HCT116 (cell line): ENCODE measurements at regions not wholly inside any gene's neighbourhood (a gene's known extent, or its start where the extent isn't known, plus 50 kb on each side); places are given as distances from the start of the nearest gene placed in this dataset.

Experiments used
- ATAC-seq: fragments of 200-7000 bp; cut with Tn5 transposase; 2 replicates; pipeline ENCODE4 v1.9.1; 2020; ENCODE audit warnings: mild to moderate bottlenecking, moderate library complexity
- BruUV-seq: library from RNA; stranded (reverse); fragments of 400-500 nt; replicated peaks from 2 replicates; lab custom pipeline; 2021; lab: Mats Ljungman, UMichigan
- CTCF ChIA-PET: fragments of 300-600 bp; sonication (Branson Sonifier 250); formaldehyde crosslinking; loops from one replicate; lab custom pipeline; 2021; ENCODE audit warnings: antibody characterized with exemption; lab: Charles Lee
- POLR2A ChIA-PET: fragments of 300-600, 350-600 bp; sonication (Branson Sonifier 250); formaldehyde crosslinking; loops from one replicate; lab custom pipeline; 2021; ENCODE audit warnings: antibody characterized with exemption; lab: Charles Lee
- RAD21 ChIA-PET, 2 experiments: fragments of 300-600 bp; sonication (Branson Sonifier 250); formaldehyde crosslinking; loops; one replicate each; lab custom pipeline; 2023; ENCODE audit warnings: low total read pairs in 2 of 2; ENCODE audit not compliant: uncharacterized antibody in 2 of 2, unreplicated experiment in 2 of 2, low non-redundant PET in 1 of 2; lab: Charles Lee
- DNase-seq: peaks from one replicate; pipeline ENCODE4 v3.0.0-alpha.2; 2010; ENCODE audit warnings: low read depth, low spot score
- H2AFZ ChIP-seq: fragments of 200-600 bp; shearing (Covaris generic), sonication (generic); 2 replicates; pipeline ENCODE4 v1.6.1; 2017; ENCODE audit warnings: low read depth, mixed run types, mixed read lengths, antibody characterized with exemption, low read length; ENCODE audit not compliant: poor library complexity, severe bottlenecking
- H3K27ac ChIP-seq: 2 replicates; pipeline ENCODE4 v1.5.1; 2012; ENCODE audit warnings: low read depth, low read length
- H3K27me3 ChIP-seq: fragments of 200-600 bp; sonication (generic); 2 replicates; pipeline ENCODE4 v1.6.1; 2016; ENCODE audit warnings: mixed run types, low read length, mixed read lengths; ENCODE audit not compliant: insufficient read depth
- H3K36me3 ChIP-seq, 2 experiments: fragments of 200-500 bp in 1 of 2; fragments of 200-600 bp in 1 of 2; sonication (Bioruptor generic) in 1 of 2; sonication (generic) in 1 of 2; 2 replicates each; pipeline versions ENCODE4 v1.5.1 to v1.6.1; 2014 to 2016; ENCODE audit warnings: low read length in 2 of 2, inconsistent platforms in 1 of 2, mixed read lengths in 1 of 2, mixed run types in 1 of 2; ENCODE audit not compliant: insufficient read depth in 2 of 2, control insufficient read depth in 1 of 2
- H3K4me1 ChIP-seq, 2 experiments: fragments of 200-600 bp in 1 of 2; sonication (generic) in 1 of 2; 2 replicates each; pipeline versions ENCODE4 v1.5.1 to v1.6.1; 2012 to 2017; ENCODE audit warnings: low read length in 2 of 2, inconsistent platforms in 1 of 2, mild to moderate bottlenecking in 1 of 2, mixed read lengths in 1 of 2, mixed run types in 1 of 2, moderate library complexity in 1 of 2; ENCODE audit not compliant: insufficient read depth in 2 of 2, control insufficient read depth in 1 of 2
- H3K4me2 ChIP-seq: fragments of 200-600 bp; sonication (generic); 2 replicates; pipeline ENCODE4 v1.6.1; 2017; ENCODE audit warnings: mixed run types, low read length, mixed read lengths
- H3K4me3 ChIP-seq, 2 experiments: fragments of 200-600 bp in 1 of 2; sonication (generic) in 1 of 2; replicated peaks in 1 of 2; 2 replicates each; pipeline ENCODE4 v1.5.1; 2011 to 2016; ENCODE audit warnings: low read length in 2 of 2, control low read depth in 1 of 2, low read depth in 1 of 2, mild to moderate bottlenecking in 1 of 2, mixed read lengths in 1 of 2, mixed run types in 1 of 2
- H3K79me2 ChIP-seq: fragments of 200-600 bp; sonication (generic); 2 replicates; pipeline ENCODE4 v1.6.1; 2017; ENCODE audit warnings: mild to moderate bottlenecking, mixed run types, low read length, moderate library complexity, mixed read lengths; ENCODE audit not compliant: insufficient read depth
- H3K9ac ChIP-seq: fragments of 200-600 bp; sonication (generic); 2 replicates; pipeline ENCODE4 v1.6.1; 2016; ENCODE audit warnings: low read length, mixed read lengths
- H3K9me2 ChIP-seq: fragments of 200-600 bp; sonication (generic), shearing (Covaris generic); 2 replicates; pipeline ENCODE4 v1.6.1; 2017; ENCODE audit warnings: mixed run types, mild to moderate bottlenecking, moderate library complexity; ENCODE audit not compliant: insufficient read depth
- H3K9me3 ChIP-seq, 2 experiments: fragments of 200-500 bp in 1 of 2; fragments of 200-600 bp in 1 of 2; sonication (Bioruptor generic) in 1 of 2; sonication (generic) in 1 of 2; 2 replicates each; pipeline ENCODE4 v1.6.1; 2014 to 2017; ENCODE audit warnings: low read length in 2 of 2, mixed read lengths in 2 of 2, inconsistent platforms in 1 of 2, low read depth in 1 of 2, mild to moderate bottlenecking in 1 of 2, mixed run types in 1 of 2, moderate library complexity in 1 of 2; ENCODE audit not compliant: control insufficient read depth in 1 of 2, insufficient read depth in 1 of 2
- H4K20me1 ChIP-seq: fragments of 200-600 bp; sonication (generic), shearing (Covaris generic); 2 replicates; pipeline ENCODE4 v1.6.1; 2017; ENCODE audit warnings: mixed run types, mild to moderate bottlenecking, moderate library complexity; ENCODE audit not compliant: insufficient read depth
- CBX3 ChIP-seq: IDR thresholded peaks from 2 replicates; pipeline ENCODE4 v1.6.1; 2012; ENCODE audit warnings: low read depth
- CEBPB ChIP-seq: IDR thresholded peaks from 2 replicates; pipeline ENCODE4 v1.6.1; 2012; ENCODE audit warnings: low read depth
- EGR1 ChIP-seq: IDR thresholded peaks from 2 replicates; pipeline ENCODE4 v1.6.1; 2012; ENCODE audit warnings: low read depth
- ELF1 ChIP-seq: IDR thresholded peaks from 2 replicates; pipeline ENCODE4 v1.6.1; 2012; ENCODE audit warnings: low read depth, borderline replicate concordance
- EZH2phosphoT487 ChIP-seq: fragments of 200-600 bp; IDR thresholded peaks from 2 replicates; pipeline ENCODE4 v1.6.1; 2018; ENCODE audit warnings: antibody characterized with exemption, borderline replicate concordance
- FOSL1 ChIP-seq: IDR thresholded peaks from 2 replicates; pipeline ENCODE4 v1.6.1; 2012; ENCODE audit warnings: low read depth
- JUND ChIP-seq: IDR thresholded peaks from 2 replicates; pipeline ENCODE4 v1.6.1; 2012
- POLR2A ChIP-seq: IDR thresholded peaks from 2 replicates; pipeline ENCODE4 v1.7.0; 2011; ENCODE audit warnings: borderline replicate concordance; ENCODE audit not compliant: insufficient read depth, insufficient read length; ENCODE audit errors: extremely low read depth
- SIN3A ChIP-seq: IDR thresholded peaks from 2 replicates; pipeline ENCODE4 v1.6.1; 2012; ENCODE audit warnings: low read depth
- SP1 ChIP-seq: IDR thresholded peaks from 2 replicates; pipeline ENCODE4 v1.6.1; 2012; ENCODE audit warnings: low read depth
- SRF ChIP-seq: IDR thresholded peaks from 2 replicates; pipeline ENCODE4 v1.6.1; 2012; ENCODE audit warnings: low read depth
- intact Hi-C: fragments of 100-400 bp; cut with micrococcal nuclease; formaldehyde crosslinking; loops from 2 replicates; pipeline ENCODE4 v1.10.0; 2022
- TF ChIP-seq, protein P1 (sequence below): IDR thresholded peaks from 2 replicates; pipeline ENCODE4 v1.6.1; 2011; ENCODE audit warnings: mild to moderate bottlenecking, low read length, moderate library complexity; ENCODE audit not compliant: insufficient replicate concordance; ENCODE audit errors: extremely low read depth
- TF ChIP-seq, protein P2 (sequence below): IDR thresholded peaks from 2 replicates; pipeline ENCODE4 v1.6.1; 2012
- TF ChIP-seq, protein P3 (sequence below): IDR thresholded peaks from 2 replicates; pipeline ENCODE4 v1.6.1; 2012
- TF ChIP-seq, protein P4 (sequence below): IDR thresholded peaks from 2 replicates; pipeline ENCODE4 v1.6.1; 2012; ENCODE audit warnings: low read depth

DNA sequence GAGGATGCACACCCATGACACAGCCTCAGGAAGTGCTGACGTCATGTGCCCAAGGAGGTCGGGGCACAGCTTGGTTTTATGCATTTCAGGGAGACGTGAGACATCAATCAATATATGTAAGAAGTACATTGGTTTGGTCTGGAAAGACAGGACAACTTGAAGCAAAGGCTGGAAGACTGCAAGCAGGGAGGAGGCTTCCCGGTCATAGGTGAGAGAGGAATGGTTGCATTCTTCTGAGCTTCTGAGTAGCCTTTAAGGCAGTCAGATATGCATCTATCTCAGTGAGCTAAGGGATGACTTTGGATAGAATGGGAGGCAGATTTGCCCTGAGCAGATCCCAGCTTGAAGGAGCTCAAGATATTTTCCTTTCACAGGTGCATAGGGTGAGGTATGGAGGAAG is 349.5 kb downstream of the TYW1 start:
- no peak for DNase-seq
- H4K20me1 ChIP-seq = no peaks in the 10 kb centered on the region
- no peaks in the 10 kb centered on the region for H3K27me3 ChIP-seq
- TF ChIP-seq POLR2A = no peak
- no peak for TF ChIP-seq SRF
- TF ChIP-seq, protein P1, sequence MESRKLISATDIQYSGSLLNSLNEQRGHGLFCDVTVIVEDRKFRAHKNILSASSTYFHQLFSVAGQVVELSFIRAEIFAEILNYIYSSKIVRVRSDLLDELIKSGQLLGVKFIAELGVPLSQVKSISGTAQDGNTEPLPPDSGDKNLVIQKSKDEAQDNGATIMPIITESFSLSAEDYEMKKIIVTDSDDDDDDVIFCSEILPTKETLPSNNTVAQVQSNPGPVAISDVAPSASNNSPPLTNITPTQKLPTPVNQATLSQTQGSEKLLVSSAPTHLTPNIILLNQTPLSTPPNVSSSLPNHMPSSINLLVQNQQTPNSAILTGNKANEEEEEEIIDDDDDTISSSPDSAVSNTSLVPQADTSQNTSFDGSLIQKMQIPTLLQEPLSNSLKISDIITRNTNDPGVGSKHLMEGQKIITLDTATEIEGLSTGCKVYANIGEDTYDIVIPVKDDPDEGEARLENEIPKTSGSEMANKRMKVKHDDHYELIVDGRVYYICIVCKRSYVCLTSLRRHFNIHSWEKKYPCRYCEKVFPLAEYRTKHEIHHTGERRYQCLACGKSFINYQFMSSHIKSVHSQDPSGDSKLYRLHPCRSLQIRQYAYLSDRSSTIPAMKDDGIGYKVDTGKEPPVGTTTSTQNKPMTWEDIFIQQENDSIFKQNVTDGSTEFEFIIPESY = no peak
- TF ChIP-seq EZH2phosphoT487 = no peak
- TF ChIP-seq SP1 = no peak
- TF ChIP-seq, protein P2, sequence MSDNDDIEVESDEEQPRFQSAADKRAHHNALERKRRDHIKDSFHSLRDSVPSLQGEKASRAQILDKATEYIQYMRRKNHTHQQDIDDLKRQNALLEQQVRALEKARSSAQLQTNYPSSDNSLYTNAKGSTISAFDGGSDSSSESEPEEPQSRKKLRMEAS = no peak
- no peak for TF ChIP-seq SIN3A
- TF ChIP-seq CEBPB = no peak
- TF ChIP-seq CBX3 = no peak
- TF ChIP-seq JUND = no peak
- TF ChIP-seq, protein P3, sequence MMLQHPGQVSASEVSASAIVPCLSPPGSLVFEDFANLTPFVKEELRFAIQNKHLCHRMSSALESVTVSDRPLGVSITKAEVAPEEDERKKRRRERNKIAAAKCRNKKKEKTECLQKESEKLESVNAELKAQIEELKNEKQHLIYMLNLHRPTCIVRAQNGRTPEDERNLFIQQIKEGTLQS = no peak
- no peak for TF ChIP-seq FOSL1
- TF ChIP-seq ELF1 = no peak
- no peak for TF ChIP-seq EGR1
- TF ChIP-seq, protein P4, sequence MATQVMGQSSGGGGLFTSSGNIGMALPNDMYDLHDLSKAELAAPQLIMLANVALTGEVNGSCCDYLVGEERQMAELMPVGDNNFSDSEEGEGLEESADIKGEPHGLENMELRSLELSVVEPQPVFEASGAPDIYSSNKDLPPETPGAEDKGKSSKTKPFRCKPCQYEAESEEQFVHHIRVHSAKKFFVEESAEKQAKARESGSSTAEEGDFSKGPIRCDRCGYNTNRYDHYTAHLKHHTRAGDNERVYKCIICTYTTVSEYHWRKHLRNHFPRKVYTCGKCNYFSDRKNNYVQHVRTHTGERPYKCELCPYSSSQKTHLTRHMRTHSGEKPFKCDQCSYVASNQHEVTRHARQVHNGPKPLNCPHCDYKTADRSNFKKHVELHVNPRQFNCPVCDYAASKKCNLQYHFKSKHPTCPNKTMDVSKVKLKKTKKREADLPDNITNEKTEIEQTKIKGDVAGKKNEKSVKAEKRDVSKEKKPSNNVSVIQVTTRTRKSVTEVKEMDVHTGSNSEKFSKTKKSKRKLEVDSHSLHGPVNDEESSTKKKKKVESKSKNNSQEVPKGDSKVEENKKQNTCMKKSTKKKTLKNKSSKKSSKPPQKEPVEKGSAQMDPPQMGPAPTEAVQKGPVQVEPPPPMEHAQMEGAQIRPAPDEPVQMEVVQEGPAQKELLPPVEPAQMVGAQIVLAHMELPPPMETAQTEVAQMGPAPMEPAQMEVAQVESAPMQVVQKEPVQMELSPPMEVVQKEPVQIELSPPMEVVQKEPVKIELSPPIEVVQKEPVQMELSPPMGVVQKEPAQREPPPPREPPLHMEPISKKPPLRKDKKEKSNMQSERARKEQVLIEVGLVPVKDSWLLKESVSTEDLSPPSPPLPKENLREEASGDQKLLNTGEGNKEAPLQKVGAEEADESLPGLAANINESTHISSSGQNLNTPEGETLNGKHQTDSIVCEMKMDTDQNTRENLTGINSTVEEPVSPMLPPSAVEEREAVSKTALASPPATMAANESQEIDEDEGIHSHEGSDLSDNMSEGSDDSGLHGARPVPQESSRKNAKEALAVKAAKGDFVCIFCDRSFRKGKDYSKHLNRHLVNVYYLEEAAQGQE = no peak
- H3K9ac ChIP-seq = no peak overlapping the region
- H3K4me1 ChIP-seq = no peaks in the 10 kb centered on the region
- CTCF ChIA-PET = no interaction called here
- RAD21 ChIA-PET = no interaction called here
- H3K4me3 ChIP-seq = no peak overlapping the region
- no peak overlapping the region for H3K4me2 ChIP-seq
- no peaks in the 10 kb centered on the region for H3K9me2 ChIP-seq
- H3K36me3 ChIP-seq = no peaks in the 10 kb centered on the region
- intact Hi-C loops = no loop called here
- no peak overlapping the region for H2AFZ ChIP-seq
- no peak overlapping the region for H3K27ac ChIP-seq
- ATAC-seq = no peak
- no peaks in the 10 kb centered on the region for H3K9me3 ChIP-seq
- no peaks in the 10 kb centered on the region for H3K79me2 ChIP-seq
- POLR2A ChIA-PET = no interaction called here
- BruUV-seq = no TSS peak
